ENCODE measurements at regions not wholly inside any gene's neighbourhood (a gene's known extent, or its start where the extent isn't known, plus 50 kb on each side); places are given as distances from the start of the nearest gene placed in this dataset.

GRCh38 chr9:10744669-10745068 is 131.9 kb upstream of the PTPRD start:
- no peak overlapping the region for H3K27ac Mint-ChIP-seq (ENCODE audit: unreplicated experiment)
- no peaks in the 10 kb centered on the region for H3K36me3 Mint-ChIP-seq (ENCODE audit: low read depth, unreplicated experiment)
- no peaks in the 10 kb centered on the region for H3K9me3 Mint-ChIP-seq (ENCODE audit: unreplicated experiment)
- DNase-seq (ENCODE audit: low spot score) = no peak
- no peaks in the 10 kb centered on the region for H3K4me1 Mint-ChIP-seq (ENCODE audit: unreplicated experiment)
- no peak overlapping the region for H3K4me3 Mint-ChIP-seq (ENCODE audit: unreplicated experiment)
- H3K27me3 Mint-ChIP-seq (ENCODE audit: unreplicated experiment) = peaks cover 1% of the 10 kb centered on the region
- TF ChIP-seq CTCF (IDR thresholded peaks at IDR 0.05; ENCODE audit: unreplicated experiment) = no peak

DNA sequence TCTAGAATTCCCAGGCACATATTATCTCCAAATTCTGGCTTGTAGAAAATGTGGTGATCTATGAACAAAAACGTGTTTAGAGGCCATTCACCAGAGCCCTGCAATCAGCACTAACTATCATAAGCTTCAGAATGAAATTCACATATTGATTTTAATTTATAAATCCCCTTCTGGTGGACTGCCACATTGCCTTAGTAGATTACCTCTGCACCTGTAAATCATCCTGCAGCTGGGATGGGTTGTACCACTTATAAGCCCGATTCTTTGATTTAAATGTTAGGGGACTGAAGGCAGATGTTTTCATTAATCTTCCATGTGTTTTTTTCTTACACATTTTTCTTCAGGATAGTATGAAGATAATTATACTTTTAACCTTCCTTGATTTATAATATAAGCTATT is 140.7 kb upstream of the PTPRD start:
- DNase-seq (ENCODE audit: low spot score) = no peak
- TF ChIP-seq CTCF (IDR thresholded peaks at IDR 0.05; ENCODE audit: unreplicated experiment) = no peak
- Mint-ChIP-seq H3K36me3 (ENCODE audit: low read depth, unreplicated experiment) (no peaks in the 10 kb centered on the region), H3K9me3 (ENCODE audit: unreplicated experiment) (no peaks in the 10 kb centered on the region), H3K4me3 (ENCODE audit: unreplicated experiment) (no peak overlapping the region), H3K4me1 (ENCODE audit: unreplicated experiment) (no peaks in the 10 kb centered on the region), H3K27me3 (ENCODE audit: unreplicated experiment) (no peaks in the 10 kb centered on the region), H3K27ac (ENCODE audit: unreplicated experiment) (no peak overlapping the region)

DNA sequence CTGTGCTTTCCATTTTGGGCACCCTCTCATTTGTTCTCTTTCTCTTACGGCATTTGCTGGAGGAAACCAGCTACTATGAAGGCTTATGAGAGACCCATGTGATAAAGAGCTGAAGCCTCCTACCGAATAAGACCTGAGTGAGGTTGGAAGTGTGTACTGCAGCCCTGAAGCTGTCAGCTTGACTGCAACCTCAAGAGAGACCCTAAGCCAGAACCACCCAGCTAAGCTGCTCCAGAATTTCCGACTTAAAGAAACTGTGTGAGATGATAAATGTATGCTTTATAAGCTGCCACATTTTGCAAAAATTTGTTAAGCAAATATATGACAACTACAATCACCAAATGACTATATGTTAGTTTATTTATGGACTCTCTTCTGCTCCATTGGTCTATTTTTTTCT is 151.7 kb upstream of the PTPRD start:
- Mint-ChIP-seq H3K27ac (ENCODE audit: unreplicated experiment) (no peak overlapping the region), H3K4me3 (ENCODE audit: unreplicated experiment) (no peak overlapping the region), H3K9me3 (ENCODE audit: unreplicated experiment) (no peaks in the 10 kb centered on the region), H3K27me3 (ENCODE audit: unreplicated experiment) (no peaks in the 10 kb centered on the region), H3K4me1 (ENCODE audit: unreplicated experiment) (no peaks in the 10 kb centered on the region), H3K36me3 (ENCODE audit: low read depth, unreplicated experiment) (no peaks in the 10 kb centered on the region)
- DNase-seq (ENCODE audit: low spot score) = no peak
- no peak for TF ChIP-seq CTCF (IDR thresholded peaks at IDR 0.05; ENCODE audit: unreplicated experiment)

DNA sequence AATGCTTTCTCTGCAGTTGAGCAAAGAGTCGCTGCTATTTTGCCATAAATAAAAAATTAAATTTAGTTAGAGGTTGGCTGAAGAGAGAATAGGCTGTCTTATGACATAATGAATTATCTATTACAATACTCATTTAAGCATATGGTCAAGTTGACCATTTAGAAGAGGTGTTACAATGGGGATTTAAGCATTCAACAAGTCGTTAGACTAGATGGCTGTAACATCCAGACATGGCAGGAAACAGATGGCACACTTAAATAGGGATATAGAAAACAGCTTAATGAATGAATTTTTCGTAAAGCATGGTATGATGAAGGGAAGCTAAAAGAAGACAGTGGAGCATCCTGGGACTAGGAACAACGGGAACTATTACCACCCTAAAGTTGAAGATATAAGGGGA is 160.3 kb upstream of the PTPRD start:
- TF ChIP-seq CTCF (IDR thresholded peaks at IDR 0.05; ENCODE audit: unreplicated experiment) = no peak
- Mint-ChIP-seq H3K27me3 (ENCODE audit: unreplicated experiment) (no peaks in the 10 kb centered on the region), H3K4me3 (ENCODE audit: unreplicated experiment) (no peak overlapping the region), H3K36me3 (ENCODE audit: low read depth, unreplicated experiment) (no peaks in the 10 kb centered on the region), H3K9me3 (ENCODE audit: unreplicated experiment) (no peaks in the 10 kb centered on the region), H3K4me1 (ENCODE audit: unreplicated experiment) (no peaks in the 10 kb centered on the region), H3K27ac (ENCODE audit: unreplicated experiment) (no peak overlapping the region)
- DNase-seq (ENCODE audit: low spot score) = no peak

DNA sequence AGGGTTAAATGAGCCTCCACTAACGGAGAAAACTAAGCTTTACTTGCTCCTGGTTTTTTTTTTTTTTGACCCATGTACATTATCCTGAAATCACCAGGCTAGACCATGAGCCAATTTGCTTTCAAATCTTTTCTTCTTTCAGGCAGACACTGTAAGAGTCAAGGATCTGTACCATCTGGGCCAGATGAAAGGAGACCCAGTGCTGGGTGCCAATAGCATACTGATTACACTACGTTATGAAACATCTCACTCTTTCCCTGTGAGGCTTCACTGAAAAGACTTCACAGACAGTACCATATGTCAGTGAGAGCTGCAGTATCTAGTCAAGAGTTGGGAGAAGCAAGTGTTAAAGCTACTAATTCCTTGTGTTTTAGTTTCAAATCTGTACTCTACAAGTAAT is 161.2 kb upstream of the PTPRD start:
- no peaks in the 10 kb centered on the region for H3K9me3 Mint-ChIP-seq (ENCODE audit: unreplicated experiment)
- H3K36me3 Mint-ChIP-seq (ENCODE audit: low read depth, unreplicated experiment) = no peaks in the 10 kb centered on the region
- no peak for TF ChIP-seq CTCF (IDR thresholded peaks at IDR 0.05; ENCODE audit: unreplicated experiment)
- no peaks in the 10 kb centered on the region for H3K4me1 Mint-ChIP-seq (ENCODE audit: unreplicated experiment)
- H3K27ac Mint-ChIP-seq (ENCODE audit: unreplicated experiment) = no peak overlapping the region
- H3K4me3 Mint-ChIP-seq (ENCODE audit: unreplicated experiment) = no peak overlapping the region
- DNase-seq (ENCODE audit: low spot score) = no peak
- H3K27me3 Mint-ChIP-seq (ENCODE audit: unreplicated experiment) = no peaks in the 10 kb centered on the region
